ENCODE measurements at regions not wholly inside any gene's neighbourhood (a gene's known extent, or its start where the extent isn't known, plus 50 kb on each side); places are given as distances from the start of the nearest gene placed in this dataset.

DNA sequence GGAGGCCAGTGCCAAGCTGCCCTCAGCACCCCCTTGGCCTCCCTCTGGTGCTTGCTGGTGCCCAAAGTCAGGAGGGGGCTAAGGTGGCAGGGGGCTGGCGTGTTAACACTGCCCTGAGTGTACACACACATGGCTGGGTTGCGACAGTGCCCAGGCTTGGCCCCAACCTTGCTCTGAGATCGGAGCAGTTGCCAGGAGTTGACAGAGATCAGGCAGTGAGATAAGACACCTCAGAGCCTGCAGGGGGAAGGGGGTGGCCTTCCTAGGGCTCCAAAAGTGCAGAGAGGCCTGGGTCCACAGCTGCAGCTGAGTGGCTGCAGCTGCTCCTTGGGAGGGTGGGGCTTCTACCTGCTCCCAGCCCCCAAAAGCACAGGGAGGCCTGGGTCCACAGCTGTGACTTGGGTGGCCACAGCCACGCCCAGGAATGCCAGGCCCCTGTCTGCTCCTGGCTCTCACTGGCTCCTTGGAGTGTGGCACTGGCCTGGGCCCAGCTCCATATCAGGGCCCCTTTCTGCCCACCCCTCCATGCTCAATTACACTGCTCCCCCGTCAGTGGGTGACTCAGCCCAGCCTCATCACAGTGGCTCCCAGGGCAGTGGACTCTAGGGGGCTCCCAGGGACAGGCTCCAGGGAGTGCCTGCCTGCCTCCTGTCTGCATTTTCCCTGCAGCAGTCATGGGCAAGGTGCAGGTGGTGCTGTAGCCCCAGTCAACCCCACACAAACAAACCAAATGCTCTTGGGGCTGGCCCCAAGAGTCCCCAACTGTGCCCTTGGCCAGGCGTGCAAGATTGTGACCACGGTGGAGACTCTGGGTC lies 56.4 kb upstream of the C15orf39 start:
- H3K27ac ChIP-seq (ENCODE audit: low read depth in 2 of 2, low read length in 1 of 2): no peak overlapping the region
- peaks cover 25 to 30% of the 10 kb centered on the region in 2 donors for H3K9me3 ChIP-seq (ENCODE audit: control insufficient read depth in 2 of 2, insufficient read depth in 1 of 2, low read depth in 1 of 2, low read length in 1 of 2)
- peaks cover 0 to 3% of the 10 kb centered on the region in 2 donors for H3K27me3 ChIP-seq (ENCODE audit: control insufficient read depth in 1 of 2, insufficient read depth in 2 of 2, low read length in 2 of 2)
- WGBS, 2 donors: 68 to 76% methylated on average over 7 of the region's 7 CpGs
- H3K4me1 ChIP-seq (ENCODE audit: control insufficient read depth in 2 of 2, insufficient read depth in 2 of 2, low read length in 1 of 2): no peaks in the 10 kb centered on the region
- no peaks in the 10 kb centered on the region for H3K36me3 ChIP-seq (ENCODE audit: control insufficient read depth in 2 of 2, insufficient read depth in 2 of 2, low read length in 1 of 2)
- H3K4me3 ChIP-seq (ENCODE audit: low read depth in 1 of 2, low read length in 2 of 2): no peak overlapping the region

DNA sequence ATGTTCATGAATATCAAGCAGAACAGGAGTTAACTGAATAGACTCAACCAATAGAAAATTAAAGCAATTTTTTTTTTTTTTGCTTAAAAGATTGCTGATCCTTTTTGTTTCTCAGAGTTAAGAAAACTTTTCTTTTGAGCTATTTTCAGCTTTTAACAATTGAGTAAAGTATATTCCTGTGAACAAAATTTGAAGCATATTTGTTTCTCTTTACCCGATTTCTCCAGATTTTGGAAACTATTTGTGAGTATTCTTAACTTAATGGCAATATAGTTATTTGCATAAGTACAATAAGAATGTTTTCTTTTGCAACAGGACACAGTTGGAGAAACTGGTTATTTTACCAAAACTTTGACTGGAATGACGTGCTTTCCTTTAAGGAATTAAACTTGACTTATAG lies 53.4 kb upstream of the C15orf39 start:
- Histone ChIP-seq H3K4me1 (ENCODE audit: control insufficient read depth in 2 of 2, insufficient read depth in 2 of 2, low read length in 1 of 2) (no peaks in the 10 kb centered on the region), H3K9me3 (ENCODE audit: control insufficient read depth in 2 of 2, insufficient read depth in 1 of 2, low read depth in 1 of 2, low read length in 1 of 2) (peaks cover 18 to 20% of the 10 kb centered on the region in 2 donors), H3K27ac (ENCODE audit: low read depth in 2 of 2, low read length in 1 of 2) (no peak overlapping the region), H3K27me3 (ENCODE audit: control insufficient read depth in 1 of 2, insufficient read depth in 2 of 2, low read length in 2 of 2) (peaks cover 0 to 3% of the 10 kb centered on the region in 2 donors), H3K36me3 (ENCODE audit: control insufficient read depth in 2 of 2, insufficient read depth in 2 of 2, low read length in 1 of 2) (no peaks in the 10 kb centered on the region), H3K4me3 (ENCODE audit: low read depth in 1 of 2, low read length in 2 of 2) (no peak overlapping the region)
- 92 to 96% methylated on average over 2 of the region's 2 CpGs for WGBS, 2 donors

DNA sequence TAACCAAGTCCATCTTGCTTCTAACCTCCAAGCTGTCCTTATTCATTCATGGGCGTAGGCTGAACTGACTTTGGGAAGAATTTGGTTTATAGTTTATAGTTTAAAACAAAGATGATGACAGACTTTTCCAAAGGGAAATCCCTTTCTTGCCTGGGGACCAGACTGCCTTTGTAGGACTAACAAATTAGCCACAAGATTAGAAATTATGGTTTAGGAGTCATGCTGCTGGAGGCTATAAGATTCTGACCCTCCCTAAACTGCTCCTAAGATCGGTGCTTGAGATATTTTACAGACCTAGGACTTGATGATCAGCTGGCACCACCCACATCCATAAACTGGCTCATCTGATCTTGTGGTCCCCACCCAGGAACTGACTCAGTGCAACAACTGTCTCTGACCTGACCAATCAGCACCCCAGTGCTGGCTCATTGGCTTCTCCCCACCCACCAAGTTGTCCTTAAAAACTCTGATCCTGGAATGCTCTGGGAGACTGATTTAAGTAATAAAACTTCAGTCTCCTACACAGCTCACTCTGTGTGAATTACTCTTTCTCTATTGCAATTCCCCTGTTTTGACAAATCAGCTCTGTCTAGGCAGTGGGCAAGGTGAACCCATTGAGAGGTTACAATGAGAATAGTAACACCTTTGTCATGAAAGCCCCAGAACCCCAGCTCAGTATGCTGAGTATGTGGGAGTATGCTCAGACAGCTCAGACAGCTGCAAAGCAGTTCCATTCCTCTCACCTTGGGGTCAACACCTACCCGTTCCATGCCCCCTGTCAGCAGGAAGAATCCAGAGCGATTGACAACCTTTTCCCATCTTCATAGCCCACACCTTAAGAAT lies 51.6 kb upstream of the C15orf39 start:
- Histone ChIP-seq H3K4me3 (ENCODE audit: low read depth in 1 of 2, low read length in 2 of 2) (no peak overlapping the region), H3K9me3 (ENCODE audit: control insufficient read depth in 2 of 2, insufficient read depth in 1 of 2, low read depth in 1 of 2, low read length in 1 of 2) (peaks cover 3 to 7% of the 10 kb centered on the region in 2 donors), H3K27me3 (ENCODE audit: control insufficient read depth in 1 of 2, insufficient read depth in 2 of 2, low read length in 2 of 2) (peaks cover 0 to under 1% of the 10 kb centered on the region in 2 donors), H3K36me3 (ENCODE audit: control insufficient read depth in 2 of 2, insufficient read depth in 2 of 2, low read length in 1 of 2) (no peaks in the 10 kb centered on the region), H3K4me1 (ENCODE audit: control insufficient read depth in 2 of 2, insufficient read depth in 2 of 2, low read length in 1 of 2) (no peaks in the 10 kb centered on the region), H3K27ac (ENCODE audit: low read depth in 2 of 2, low read length in 1 of 2) (no peak overlapping the region)
- WGBS, 2 donors: 71 to 77% methylated on average over 4 of the region's 4 CpGs

GRCh38 chr15:75151214-75152128 lies 50.2 kb upstream of the C15orf39 start:
- Histone ChIP-seq H3K27me3 (ENCODE audit: control insufficient read depth in 1 of 2, insufficient read depth in 2 of 2, low read length in 2 of 2) (no peaks in the 10 kb centered on the region), H3K4me3 (ENCODE audit: low read depth in 1 of 2, low read length in 2 of 2) (no peak overlapping the region), H3K27ac (ENCODE audit: low read depth in 2 of 2, low read length in 1 of 2) (no peak overlapping the region), H3K4me1 (ENCODE audit: control insufficient read depth in 2 of 2, insufficient read depth in 2 of 2, low read length in 1 of 2) (no peaks in the 10 kb centered on the region), H3K9me3 (ENCODE audit: control insufficient read depth in 2 of 2, insufficient read depth in 1 of 2, low read depth in 1 of 2, low read length in 1 of 2) (no peaks in the 10 kb centered on the region), H3K36me3 (ENCODE audit: control insufficient read depth in 2 of 2, insufficient read depth in 2 of 2, low read length in 1 of 2) (no peaks in the 10 kb centered on the region)
- 63 to 66% methylated on average over 5 of the region's 5 CpGs for WGBS, 2 donors
